ENCODE measurements at regions not wholly inside any gene's neighbourhood (a gene's known extent, or its start where the extent isn't known, plus 50 kb on each side); places are given as distances from the start of the nearest gene placed in this dataset.

- H3K4me3 ChIP-seq (ENCODE audit: low read depth, low read length, poor library complexity, severe bottlenecking) = no peak overlapping the region
- H3K27ac ChIP-seq (ENCODE audit: low read depth, low read length, poor library complexity, severe bottlenecking) = no peak overlapping the region
- ChIA-PET POLR2A (interaction anchor here (1.1 kb wide), 1 partner anchor 10 kb away, joined by 3 read pairs; no protein-coding TSS in a partner anchor), CTCF (ENCODE audit: unreplicated experiment) (no interaction called here)
- TF ChIP-seq EZH2phosphoT487 (IDR thresholded peaks at IDR 0.05; ENCODE audit: borderline replicate concordance, low read depth, low read length) (no peak), CTCF (conservative IDR thresholded peaks at IDR 0.05; ENCODE audit: low read length) (no peak)
- no peaks in the 10 kb centered on the region for H3K4me1 ChIP-seq (ENCODE audit: insufficient read depth, low read length, poor library complexity, severe bottlenecking)
- no peaks in the 10 kb centered on the region for H4K20me1 ChIP-seq (ENCODE audit: insufficient read depth, low read length)
- no peak overlapping the region for H2AFZ ChIP-seq (ENCODE audit: low read length)
- BruUV-seq (replicated peaks) = no TSS peak
- DNase-seq (ENCODE audit: low spot score) = no peak
- no peaks in the 10 kb centered on the region for H3K36me3 ChIP-seq (ENCODE audit: insufficient read depth, low read length)
- H3K9me3 ChIP-seq (ENCODE audit: low read length) = no peaks in the 10 kb centered on the region
- H3K79me2 ChIP-seq (ENCODE audit: insufficient read depth, low read depth, low read length) = no peaks in the 10 kb centered on the region
- no peak overlapping the region for H3K4me2 ChIP-seq (ENCODE audit: low read length)
- no peaks in the 10 kb centered on the region for H3K9me2 ChIP-seq (ENCODE audit: insufficient read depth, low read length)
- intact Hi-C loops (cut with micrococcal nuclease; ENCODE audit: unreplicated experiment) = no loop called here
Measured at GRCh38 chr2:13021470-13021957, 304.8 kb downstream of the TRIB2 start.

GRCh38 chr2:13030606-13031005, 313.9 kb downstream of the TRIB2 start:
- no peaks in the 10 kb centered on the region for H3K36me3 ChIP-seq (ENCODE audit: insufficient read depth, low read length)
- no peak overlapping the region for H3K27ac ChIP-seq (ENCODE audit: low read depth, low read length, poor library complexity, severe bottlenecking)
- H3K79me2 ChIP-seq (ENCODE audit: insufficient read depth, low read depth, low read length) = no peaks in the 10 kb centered on the region
- H3K9me2 ChIP-seq (ENCODE audit: insufficient read depth, low read length) = no peaks in the 10 kb centered on the region
- no peaks in the 10 kb centered on the region for H4K20me1 ChIP-seq (ENCODE audit: insufficient read depth, low read length)
- TF ChIP-seq EZH2phosphoT487 (IDR thresholded peaks at IDR 0.05; ENCODE audit: borderline replicate concordance, low read depth, low read length) (no peak), CTCF (conservative IDR thresholded peaks at IDR 0.05; ENCODE audit: low read length) (no peak)
- no peak overlapping the region for H3K4me3 ChIP-seq (ENCODE audit: low read depth, low read length, poor library complexity, severe bottlenecking)
- intact Hi-C loops (cut with micrococcal nuclease; ENCODE audit: unreplicated experiment) = no loop called here
- CTCF ChIA-PET (ENCODE audit: unreplicated experiment) = no interaction called here
- no peak overlapping the region for H3K4me2 ChIP-seq (ENCODE audit: low read length)
- no peaks in the 10 kb centered on the region for H3K4me1 ChIP-seq (ENCODE audit: insufficient read depth, low read length, poor library complexity, severe bottlenecking)
- no peak overlapping the region for H2AFZ ChIP-seq (ENCODE audit: low read length)
- no peak for DNase-seq (ENCODE audit: low spot score)
- BruUV-seq (replicated peaks) = no TSS peak
- POLR2A ChIA-PET = interaction anchor here (0.6 kb wide), 1 partner anchor 128 kb away, joined by 3 read pairs; no protein-coding TSS in a partner anchor
- no peaks in the 10 kb centered on the region for H3K9me3 ChIP-seq (ENCODE audit: low read length)

GRCh38 chr2:13034861-13035260, 318.1 kb downstream of the TRIB2 start:
- CTCF ChIA-PET (ENCODE audit: unreplicated experiment) = no interaction called here
- Histone ChIP-seq H3K79me2 (ENCODE audit: insufficient read depth, low read depth, low read length) (no peaks in the 10 kb centered on the region), H3K9me2 (ENCODE audit: insufficient read depth, low read length) (no peaks in the 10 kb centered on the region)

More at GRCh38 chr2:13034861-13035260, 318.1 kb downstream of the TRIB2 start:
- no peaks in the 10 kb centered on the region for H3K4me1 ChIP-seq (ENCODE audit: insufficient read depth, low read length, poor library complexity, severe bottlenecking)
- no peak for DNase-seq (ENCODE audit: low spot score)
- H3K9me3 ChIP-seq (ENCODE audit: low read length) = no peaks in the 10 kb centered on the region
- POLR2A ChIA-PET = interaction anchor here (0.8 kb wide), 1 partner anchor 57 kb away, joined by 3 read pairs; no protein-coding TSS in a partner anchor
- no TSS peak for BruUV-seq (replicated peaks)
- H3K4me3 ChIP-seq (ENCODE audit: low read depth, low read length, poor library complexity, severe bottlenecking) = no peak overlapping the region
- no peaks in the 10 kb centered on the region for H3K36me3 ChIP-seq (ENCODE audit: insufficient read depth, low read length)
- no peak overlapping the region for H2AFZ ChIP-seq (ENCODE audit: low read length)
- TF ChIP-seq EZH2phosphoT487 (IDR thresholded peaks at IDR 0.05; ENCODE audit: borderline replicate concordance, low read depth, low read length) = no peak
- no peak for TF ChIP-seq CTCF (conservative IDR thresholded peaks at IDR 0.05; ENCODE audit: low read length)
- H3K4me2 ChIP-seq (ENCODE audit: low read length) = no peak overlapping the region
- H3K27ac ChIP-seq (ENCODE audit: low read depth, low read length, poor library complexity, severe bottlenecking) = no peak overlapping the region
- H4K20me1 ChIP-seq (ENCODE audit: insufficient read depth, low read length) = no peaks in the 10 kb centered on the region
- intact Hi-C loops (cut with micrococcal nuclease; ENCODE audit: unreplicated experiment) = no loop called here
